ENCODE measurements at regions not wholly inside any gene's neighbourhood (a gene's known extent, or its start where the extent isn't known, plus 50 kb on each side); places are given as distances from the start of the nearest gene placed in this dataset.

DNA sequence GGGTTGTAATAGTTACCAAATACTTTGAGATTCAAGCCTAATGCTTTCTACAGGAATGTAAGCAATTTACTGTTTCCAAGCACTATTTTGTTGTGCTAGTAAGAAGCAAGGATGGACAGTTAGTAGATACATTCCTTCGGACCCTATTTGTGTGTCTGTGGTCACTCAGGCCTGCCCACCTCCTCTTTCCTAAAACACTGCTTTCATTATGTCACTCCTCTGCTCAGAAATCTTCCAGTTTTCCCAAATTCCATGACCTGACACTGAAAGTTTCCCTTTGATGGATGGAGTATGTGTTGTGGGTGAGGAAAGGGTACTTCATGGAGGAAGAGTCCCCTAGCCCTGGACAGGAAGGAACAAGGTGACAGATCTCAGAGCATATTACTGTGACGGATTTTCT, 141.1 kb downstream of the DISP1 start:
- TF ChIP-seq CTCF (IDR thresholded peaks at IDR 0.05; ENCODE audit: borderline replicate concordance, extremely low read depth, low read length, poor library complexity, severe bottlenecking) (no peak), EZH2 (IDR thresholded peaks at IDR 0.05; ENCODE audit: borderline replicate concordance, low read depth, low read length, severe bottlenecking) (no peak)

Data from DND-41 (cell line).